ENCODE measurements at regions not wholly inside any gene's neighbourhood (a gene's known extent, or its start where the extent isn't known, plus 50 kb on each side); places are given as distances from the start of the nearest gene placed in this dataset.
"Not testable (repeated sequence)": the region's sequence is repeated elsewhere in the genome, so short reads cannot be mapped to it uniquely, and the experiment has no call there.

GRCh38 chr7:63591249-63591648, 407.4 kb upstream of the ZNF722 start:
- no CpG with 5 or more reads among the region's 11 CpGs for WGBS (ENCODE audit: insufficient coverage)
- H3K27ac ChIP-seq (ENCODE audit: insufficient read depth in 1 of 2, low read depth in 1 of 2, low read length in 2 of 2, poor library complexity in 1 of 2, severe bottlenecking in 2 of 2); POLR2A ChIA-PET; H3K36me3 ChIP-seq (ENCODE audit: control insufficient read depth in 4 of 4, insufficient read depth in 4 of 4, low read length in 3 of 4); DNase-seq; CTCF ChIA-PET; H3K4me1 ChIP-seq (ENCODE audit: control extremely low read depth in 1 of 4, control insufficient read depth in 4 of 4, insufficient read depth in 4 of 4, low read length in 3 of 4); H3K4me3 ChIP-seq (ENCODE audit: control insufficient read depth in 1 of 7, extremely low read depth in 1 of 7, insufficient read depth in 4 of 7, low read depth in 2 of 7, low read length in 6 of 7); H3K9me3 ChIP-seq (ENCODE audit: control extremely low read depth in 1 of 5, control insufficient read depth in 4 of 5, insufficient read depth in 2 of 5, low read depth in 1 of 5, low read length in 4 of 5); H3K27me3 ChIP-seq (replicated peaks in 2 of 5; ENCODE audit: control insufficient read depth in 4 of 5, insufficient read depth in 5 of 5, low read length in 4 of 5): not testable (repeated sequence)

DNA sequence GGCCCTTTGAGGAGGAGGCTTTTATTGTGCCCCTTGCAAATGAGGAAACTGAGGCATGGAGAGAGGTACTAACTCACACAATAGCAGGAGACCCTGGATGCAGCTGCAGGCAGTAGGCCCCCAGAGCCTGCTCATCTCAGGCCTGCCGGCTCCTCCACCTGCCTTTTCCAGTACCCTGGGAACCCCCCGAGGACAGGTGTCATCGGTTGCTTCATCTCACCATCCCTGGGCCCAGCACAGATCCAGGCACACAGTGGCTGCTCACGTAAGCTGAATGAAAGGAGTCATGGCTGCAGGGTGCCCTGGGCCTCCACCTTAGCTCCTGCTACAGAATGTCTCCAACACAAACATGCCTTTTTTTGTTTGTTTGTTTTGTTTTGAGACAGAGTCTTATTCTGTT, 394.8 kb upstream of the ZNF722 start:
- H3K9me3 ChIP-seq (ENCODE audit: control extremely low read depth in 1 of 5, control insufficient read depth in 4 of 5, insufficient read depth in 2 of 5, low read depth in 1 of 5, low read length in 4 of 5); DNase-seq; H3K4me1 ChIP-seq (ENCODE audit: control extremely low read depth in 1 of 4, control insufficient read depth in 4 of 4, insufficient read depth in 4 of 4, low read length in 3 of 4); H3K27me3 ChIP-seq (replicated peaks in 2 of 5; ENCODE audit: control insufficient read depth in 4 of 5, insufficient read depth in 5 of 5, low read length in 4 of 5); H3K4me3 ChIP-seq (ENCODE audit: control insufficient read depth in 1 of 7, extremely low read depth in 1 of 7, insufficient read depth in 4 of 7, low read depth in 2 of 7, low read length in 6 of 7); H3K36me3 ChIP-seq (ENCODE audit: control insufficient read depth in 4 of 4, insufficient read depth in 4 of 4, low read length in 3 of 4); H3K27ac ChIP-seq (ENCODE audit: insufficient read depth in 1 of 2, low read depth in 1 of 2, low read length in 2 of 2, poor library complexity in 1 of 2, severe bottlenecking in 2 of 2); CTCF ChIA-PET; POLR2A ChIA-PET: not testable (repeated sequence)
- no CpG with 5 or more reads among the region's 4 CpGs for WGBS (ENCODE audit: insufficient coverage)

DNA sequence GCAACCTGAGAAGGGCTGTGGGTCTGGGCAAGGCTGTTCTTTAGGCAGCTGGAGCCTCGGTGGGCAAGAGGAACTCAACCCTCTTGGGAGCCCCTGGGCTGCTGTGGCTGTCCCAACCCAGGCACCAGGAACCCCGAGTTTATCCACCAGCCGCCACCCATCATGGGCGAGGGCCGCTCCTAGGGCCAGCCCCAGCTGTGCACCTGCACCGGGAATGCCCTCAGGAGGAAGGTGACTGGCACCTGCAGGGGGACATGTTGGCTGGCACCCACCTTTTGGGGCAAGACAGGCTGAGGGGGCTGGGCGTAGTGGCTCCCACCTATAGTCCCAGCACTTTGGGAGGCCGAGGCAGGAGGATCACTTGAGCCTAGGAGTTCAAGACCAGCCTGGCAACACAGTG, 393.8 kb upstream of the ZNF722 start:
- DNase-seq; H3K4me3 ChIP-seq (ENCODE audit: control insufficient read depth in 1 of 7, extremely low read depth in 1 of 7, insufficient read depth in 4 of 7, low read depth in 2 of 7, low read length in 6 of 7): not testable (repeated sequence)

DNA sequence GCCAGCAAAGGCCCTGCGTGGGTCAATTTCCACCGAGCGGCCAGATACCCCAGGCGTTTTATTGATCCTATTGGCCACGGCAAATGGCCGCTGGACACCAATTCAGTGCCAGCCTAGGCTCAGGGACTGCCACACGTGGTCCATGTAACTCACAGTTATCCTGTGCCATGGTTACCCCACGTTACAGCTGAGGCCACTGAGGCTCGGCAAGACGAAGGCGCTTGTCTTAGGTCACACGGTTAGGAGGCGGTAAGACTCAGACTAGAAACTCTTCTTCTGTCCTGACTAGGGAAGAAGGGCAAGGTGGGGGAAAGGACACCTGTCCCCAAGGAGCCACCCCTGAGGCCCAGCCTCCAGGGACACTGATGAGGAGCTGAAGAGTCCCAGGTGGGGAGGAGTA, 381.1 kb upstream of the ZNF722 start:
- CTCF ChIA-PET, result not testable (repeated sequence)
- 55% methylated on average over 2 of the region's 13 CpGs for WGBS (ENCODE audit: insufficient coverage)

More for the DNA sequence above, 393.8 kb upstream of the ZNF722 start:
- H3K27me3 ChIP-seq (replicated peaks in 2 of 5; ENCODE audit: control insufficient read depth in 4 of 5, insufficient read depth in 5 of 5, low read length in 4 of 5); H3K9me3 ChIP-seq (ENCODE audit: control extremely low read depth in 1 of 5, control insufficient read depth in 4 of 5, insufficient read depth in 2 of 5, low read depth in 1 of 5, low read length in 4 of 5); H3K27ac ChIP-seq (ENCODE audit: insufficient read depth in 1 of 2, low read depth in 1 of 2, low read length in 2 of 2, poor library complexity in 1 of 2, severe bottlenecking in 2 of 2); H3K4me1 ChIP-seq (ENCODE audit: control extremely low read depth in 1 of 4, control insufficient read depth in 4 of 4, insufficient read depth in 4 of 4, low read length in 3 of 4); CTCF ChIA-PET; POLR2A ChIA-PET; H3K36me3 ChIP-seq (ENCODE audit: control insufficient read depth in 4 of 4, insufficient read depth in 4 of 4, low read length in 3 of 4): not testable (repeated sequence)
- WGBS (ENCODE audit: insufficient coverage), result 80% methylated on average over 4 of the region's 8 CpGs

GRCh38 chr7:63620169-63620735, 378.4 kb upstream of the ZNF722 start:
- WGBS (ENCODE audit: insufficient coverage), result no CpG with 5 or more reads among the region's 14 CpGs
- H3K4me1 ChIP-seq (ENCODE audit: control extremely low read depth in 1 of 4, control insufficient read depth in 4 of 4, insufficient read depth in 4 of 4, low read length in 3 of 4); POLR2A ChIA-PET; H3K27me3 ChIP-seq (replicated peaks in 2 of 5; ENCODE audit: control insufficient read depth in 4 of 5, insufficient read depth in 5 of 5, low read length in 4 of 5); DNase-seq; H3K27ac ChIP-seq (ENCODE audit: insufficient read depth in 1 of 2, low read depth in 1 of 2, low read length in 2 of 2, poor library complexity in 1 of 2, severe bottlenecking in 2 of 2); H3K9me3 ChIP-seq (ENCODE audit: control extremely low read depth in 1 of 5, control insufficient read depth in 4 of 5, insufficient read depth in 2 of 5, low read depth in 1 of 5, low read length in 4 of 5); H3K36me3 ChIP-seq (ENCODE audit: control insufficient read depth in 4 of 4, insufficient read depth in 4 of 4, low read length in 3 of 4); CTCF ChIA-PET; H3K4me3 ChIP-seq (ENCODE audit: control insufficient read depth in 1 of 7, extremely low read depth in 1 of 7, insufficient read depth in 4 of 7, low read depth in 2 of 7, low read length in 6 of 7): not testable (repeated sequence)

More for the DNA sequence above, 381.1 kb upstream of the ZNF722 start:
- H3K4me1 ChIP-seq (ENCODE audit: control extremely low read depth in 1 of 4, control insufficient read depth in 4 of 4, insufficient read depth in 4 of 4, low read length in 3 of 4); H3K27ac ChIP-seq (ENCODE audit: insufficient read depth in 1 of 2, low read depth in 1 of 2, low read length in 2 of 2, poor library complexity in 1 of 2, severe bottlenecking in 2 of 2); H3K4me3 ChIP-seq (ENCODE audit: control insufficient read depth in 1 of 7, extremely low read depth in 1 of 7, insufficient read depth in 4 of 7, low read depth in 2 of 7, low read length in 6 of 7); H3K36me3 ChIP-seq (ENCODE audit: control insufficient read depth in 4 of 4, insufficient read depth in 4 of 4, low read length in 3 of 4); DNase-seq; H3K27me3 ChIP-seq (replicated peaks in 2 of 5; ENCODE audit: control insufficient read depth in 4 of 5, insufficient read depth in 5 of 5, low read length in 4 of 5); H3K9me3 ChIP-seq (ENCODE audit: control extremely low read depth in 1 of 5, control insufficient read depth in 4 of 5, insufficient read depth in 2 of 5, low read depth in 1 of 5, low read length in 4 of 5); POLR2A ChIA-PET: not testable (repeated sequence)

- H3K4me3 ChIP-seq (ENCODE audit: control insufficient read depth in 1 of 7, extremely low read depth in 1 of 7, insufficient read depth in 4 of 7, low read depth in 2 of 7, low read length in 6 of 7); DNase-seq; H3K4me1 ChIP-seq (ENCODE audit: control extremely low read depth in 1 of 4, control insufficient read depth in 4 of 4, insufficient read depth in 4 of 4, low read length in 3 of 4); H3K27ac ChIP-seq (ENCODE audit: insufficient read depth in 1 of 2, low read depth in 1 of 2, low read length in 2 of 2, poor library complexity in 1 of 2, severe bottlenecking in 2 of 2); H3K9me3 ChIP-seq (ENCODE audit: control extremely low read depth in 1 of 5, control insufficient read depth in 4 of 5, insufficient read depth in 2 of 5, low read depth in 1 of 5, low read length in 4 of 5); H3K36me3 ChIP-seq (ENCODE audit: control insufficient read depth in 4 of 4, insufficient read depth in 4 of 4, low read length in 3 of 4); CTCF ChIA-PET; H3K27me3 ChIP-seq (replicated peaks in 2 of 5; ENCODE audit: control insufficient read depth in 4 of 5, insufficient read depth in 5 of 5, low read length in 4 of 5); POLR2A ChIA-PET: not testable (repeated sequence)
- no CpG with 5 or more reads among the region's 105 CpGs for WGBS (ENCODE audit: insufficient coverage)
These were observed 370.8 kb upstream of the ZNF722 start for GRCh38 chr7:63627590-63628485.

- H3K9me3 ChIP-seq (ENCODE audit: control extremely low read depth in 1 of 5, control insufficient read depth in 4 of 5, insufficient read depth in 2 of 5, low read depth in 1 of 5, low read length in 4 of 5); H3K27ac ChIP-seq (ENCODE audit: insufficient read depth in 1 of 2, low read depth in 1 of 2, low read length in 2 of 2, poor library complexity in 1 of 2, severe bottlenecking in 2 of 2); DNase-seq; H3K4me1 ChIP-seq (ENCODE audit: control extremely low read depth in 1 of 4, control insufficient read depth in 4 of 4, insufficient read depth in 4 of 4, low read length in 3 of 4); CTCF ChIA-PET; POLR2A ChIA-PET; H3K36me3 ChIP-seq (ENCODE audit: control insufficient read depth in 4 of 4, insufficient read depth in 4 of 4, low read length in 3 of 4); H3K4me3 ChIP-seq (ENCODE audit: control insufficient read depth in 1 of 7, extremely low read depth in 1 of 7, insufficient read depth in 4 of 7, low read depth in 2 of 7, low read length in 6 of 7); H3K27me3 ChIP-seq (replicated peaks in 2 of 5; ENCODE audit: control insufficient read depth in 4 of 5, insufficient read depth in 5 of 5, low read length in 4 of 5): not testable (repeated sequence)
- no CpG with 5 or more reads among the region's 9 CpGs for WGBS (ENCODE audit: insufficient coverage)
These were observed 369.6 kb upstream of the ZNF722 start for GRCh38 chr7:63629024-63629423.

Data from common myeloid progenitor, CD34-positive (primary cell).